ENCODE measurements at regions not wholly inside any gene's neighbourhood (a gene's known extent, or its start where the extent isn't known, plus 50 kb on each side); places are given as distances from the start of the nearest gene placed in this dataset.

GRCh38 chr5:52587131-52587530 is 200.6 kb upstream of the ITGA1 start:
- TF ChIP-seq CTCF (conservative IDR thresholded peaks at IDR 0.05) (no peak), ZFX (IDR thresholded peaks at IDR 0.05) (no peak)

Data from C4-2B (cell line).